NT2/D1 (cell line): ENCODE measurements at regions not wholly inside any gene's neighbourhood (a gene's known extent, or its start where the extent isn't known, plus 50 kb on each side); places are given as distances from the start of the nearest gene placed in this dataset.

Experiments
- YY1 ChIP-seq: IDR thresholded peaks from 2 replicates; pipeline ENCODE4 v1.6.1; 2011; ENCODE audit not compliant: insufficient read length, insufficient read depth
- ZNF274 ChIP-seq: IDR thresholded peaks from 2 replicates; pipeline ENCODE4 v1.6.1; 2011; ENCODE audit warnings: mild to moderate bottlenecking, low read depth, low read length

DNA sequence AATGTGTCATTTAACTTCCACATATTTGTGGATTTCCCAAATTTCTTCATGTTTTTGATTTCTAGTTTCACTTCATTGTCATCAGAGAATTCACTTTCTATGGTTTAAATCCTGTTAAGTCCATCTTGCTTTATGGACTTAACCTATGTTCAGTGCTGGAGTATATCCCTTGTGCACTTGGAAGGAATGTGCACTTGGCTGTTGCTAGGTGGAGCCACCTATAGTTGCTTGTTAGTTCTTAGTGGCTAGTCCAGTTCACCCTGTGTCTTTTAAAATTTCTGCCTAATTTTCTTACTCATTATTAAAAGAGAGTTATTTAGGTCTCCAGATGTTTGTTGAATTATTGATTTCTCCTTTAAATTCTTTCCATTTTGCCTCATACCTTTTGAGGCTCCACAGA lies 1472.5 kb upstream of the CDH6 start:
- no peak for TF ChIP-seq YY1
- TF ChIP-seq ZNF274 = no peak
